H54 (cell line): ENCODE measurements at regions not wholly inside any gene's neighbourhood (a gene's known extent, or its start where the extent isn't known, plus 50 kb on each side); places are given as distances from the start of the nearest gene placed in this dataset.
"Not testable (repeated sequence)": the region's sequence is repeated elsewhere in the genome, so short reads cannot be mapped to it uniquely, and the experiment has no call there.

Experiments used
- DNase-seq: peaks from one replicate; pipeline ENCODE4 v3.0.0; 2011; ENCODE audit warnings: low spot score, mixed read lengths; ENCODE audit not compliant: insufficient read length
- FAIRE-seq: peaks from 3 replicates; lab custom pipeline; 2011; peaks lifted over from hg19 to GRCh38; lab: Jason Lieb, UNC
- POLR2A ChIP-seq: IDR thresholded peaks from 2 replicates; pipeline ENCODE4 v1.6.1; 2011; ENCODE audit warnings: low read depth, mild to moderate bottlenecking, low read length

- FAIRE-seq (no peak), DNase-seq (no peak)
- no peak for TF ChIP-seq POLR2A
Measured at GRCh38 chr4:77431546-77431945, 174.1 kb upstream of the CXCL13 start.

- DNase-seq (no peak), FAIRE-seq (no peak)
- no peak for TF ChIP-seq POLR2A
Measured at GRCh38 chr4:77432717-77433417, 172.8 kb upstream of the CXCL13 start.

GRCh38 chr4:77433418-77433733 is 172.2 kb upstream of the CXCL13 start:
- no peak for TF ChIP-seq POLR2A
- FAIRE-seq, result no peak
- no peak for DNase-seq

GRCh38 chr4:77434299-77435092 is 171.1 kb upstream of the CXCL13 start:
- FAIRE-seq (no peak), DNase-seq (no peak)
- no peak for TF ChIP-seq POLR2A

- TF ChIP-seq POLR2A, result no peak
- FAIRE-seq (no peak), DNase-seq (no peak)
Measured at GRCh38 chr4:77437079-77437478, 168.5 kb upstream of the CXCL13 start.

GRCh38 chr4:77438549-77438948 is 167.1 kb upstream of the CXCL13 start:
- no peak for FAIRE-seq
- DNase-seq, result no peak
- no peak for TF ChIP-seq POLR2A

- DNase-seq, result no peak
- no peak for FAIRE-seq
- no peak for TF ChIP-seq POLR2A
Measured at GRCh38 chr4:77443941-77444340, 161.7 kb upstream of the CXCL13 start.

GRCh38 chr4:77445823-77446222 is 159.8 kb upstream of the CXCL13 start:
- DNase-seq, result no peak
- FAIRE-seq, result no peak
- no peak for TF ChIP-seq POLR2A

- FAIRE-seq, result no peak
- DNase-seq, result no peak
- no peak for TF ChIP-seq POLR2A
Measured at GRCh38 chr4:77446601-77447000, 159.0 kb upstream of the CXCL13 start.

- DNase-seq (no peak), FAIRE-seq (no peak)
- TF ChIP-seq POLR2A, result no peak
Measured at GRCh38 chr4:77449171-77449570, 156.4 kb upstream of the CXCL13 start.

GRCh38 chr4:77450006-77450405 is 155.6 kb upstream of the CXCL13 start:
- no peak for DNase-seq
- TF ChIP-seq POLR2A, result no peak
- no peak for FAIRE-seq

GRCh38 chr4:77451530-77451929 is 154.1 kb upstream of the CXCL13 start:
- TF ChIP-seq POLR2A, result no peak
- DNase-seq (no peak), FAIRE-seq (no peak)

GRCh38 chr4:77452117-77452516 is 153.5 kb upstream of the CXCL13 start:
- FAIRE-seq, DNase-seq: not testable (repeated sequence)

GRCh38 chr4:77453911-77454310 is 151.7 kb upstream of the CXCL13 start:
- DNase-seq (no peak), FAIRE-seq (no peak)
- no peak for TF ChIP-seq POLR2A

GRCh38 chr4:77454858-77455257 is 150.8 kb upstream of the CXCL13 start:
- no peak for DNase-seq
- no peak for TF ChIP-seq POLR2A
- FAIRE-seq, result no peak

GRCh38 chr4:77464100-77464499 is 141.5 kb upstream of the CXCL13 start:
- not testable (repeated sequence) for DNase-seq, FAIRE-seq
